Astrocyte (in vitro differentiated cells and primary cell): ENCODE measurements at regions not wholly inside any gene's neighbourhood (a gene's known extent, or its start where the extent isn't known, plus 50 kb on each side); places are given as distances from the start of the nearest gene placed in this dataset.

Source experiments
- DNase-seq: peaks from one replicate; pipeline ENCODE4 v3.0.0-alpha.2; 2010; ENCODE audit warnings: low read depth
- FAIRE-seq: peaks from 2 replicates; lab custom pipeline; 2011; peaks lifted over from hg19 to GRCh38; lab: Jason Lieb, UNC
- H2AFZ ChIP-seq: 2 replicates; pipeline ENCODE4 v1.6.0; 2012; ENCODE audit warnings: low read depth, low read length, inconsistent platforms
- H3K27ac ChIP-seq: 2 replicates; pipeline ENCODE4 v1.5.1; 2011; ENCODE audit warnings: low read depth, low read length, inconsistent platforms
- H3K27me3 ChIP-seq: 2 replicates; pipeline ENCODE4 v1.6.0; 2011; ENCODE audit warnings: low read length, inconsistent platforms; ENCODE audit not compliant: insufficient read depth
- H3K36me3 ChIP-seq: 2 replicates; pipeline ENCODE4 v1.5.1; 2011; ENCODE audit warnings: low read length, inconsistent platforms; ENCODE audit not compliant: insufficient read depth
- H3K4me1 ChIP-seq: 2 replicates; pipeline ENCODE4 v1.5.1; 2011; ENCODE audit warnings: low read length, inconsistent platforms; ENCODE audit not compliant: insufficient read depth
- H3K4me2 ChIP-seq: 2 replicates; pipeline ENCODE4 v1.6.0; 2012; ENCODE audit warnings: low read length, inconsistent platforms
- H3K4me3 ChIP-seq: 2 replicates; pipeline ENCODE4 v1.5.1; 2011; ENCODE audit warnings: low read depth, mild to moderate bottlenecking, low read length, inconsistent platforms; ENCODE audit not compliant: insufficient read depth
- H3K79me2 ChIP-seq: 2 replicates; pipeline ENCODE4 v1.6.0; 2012; ENCODE audit warnings: mild to moderate bottlenecking, low read length, inconsistent platforms; ENCODE audit not compliant: insufficient read depth
- H3K9ac ChIP-seq: 2 replicates; pipeline ENCODE4 v1.6.0; 2012; ENCODE audit warnings: mild to moderate bottlenecking, low read length, inconsistent platforms
- H3K9me3 ChIP-seq: 2 replicates; pipeline ENCODE4 v1.5.1; 2012; ENCODE audit warnings: low read depth, mild to moderate bottlenecking, low read length, inconsistent platforms; ENCODE audit not compliant: insufficient read depth
- H4K20me1 ChIP-seq: 2 replicates; pipeline ENCODE4 v1.6.0; 2012; ENCODE audit warnings: low read length, inconsistent platforms; ENCODE audit not compliant: insufficient read depth
- H3K27ac Mint-ChIP-seq: one replicate; pipeline ENCODE4 v1.8.0; 2021; ENCODE audit warnings: mild to moderate bottlenecking, mixed read lengths; ENCODE audit not compliant: unreplicated experiment
- H3K27me3 Mint-ChIP-seq: one replicate; pipeline ENCODE4 v1.8.0; 2021; ENCODE audit warnings: low read depth, mixed read lengths; ENCODE audit not compliant: unreplicated experiment
- H3K36me3 Mint-ChIP-seq: one replicate; pipeline ENCODE4 v1.8.0; 2021; ENCODE audit warnings: low read depth, mixed read lengths; ENCODE audit not compliant: unreplicated experiment
- H3K4me1 Mint-ChIP-seq: one replicate; pipeline ENCODE4 v1.8.0; 2021; ENCODE audit warnings: low read depth, mixed read lengths; ENCODE audit not compliant: unreplicated experiment
- H3K4me3 Mint-ChIP-seq: one replicate; pipeline ENCODE4 v1.8.0; 2021; ENCODE audit warnings: mild to moderate bottlenecking, moderate library complexity, mixed read lengths; ENCODE audit not compliant: unreplicated experiment
- H3K9me3 Mint-ChIP-seq: one replicate; pipeline ENCODE4 v1.8.0; 2021; ENCODE audit warnings: mild to moderate bottlenecking, mixed read lengths; ENCODE audit not compliant: unreplicated experiment
- CTCF ChIP-seq: IDR thresholded peaks from 2 replicates; pipeline ENCODE4 v1.5.1; 2011; ENCODE audit warnings: low read depth, mild to moderate bottlenecking, inconsistent platforms, low read length, moderate library complexity; ENCODE audit not compliant: insufficient read depth
- EZH2 ChIP-seq: IDR thresholded peaks from 2 replicates; pipeline ENCODE4 v1.6.1; 2012; ENCODE audit warnings: mild to moderate bottlenecking, low read length, inconsistent platforms; ENCODE audit not compliant: insufficient read depth

DNA sequence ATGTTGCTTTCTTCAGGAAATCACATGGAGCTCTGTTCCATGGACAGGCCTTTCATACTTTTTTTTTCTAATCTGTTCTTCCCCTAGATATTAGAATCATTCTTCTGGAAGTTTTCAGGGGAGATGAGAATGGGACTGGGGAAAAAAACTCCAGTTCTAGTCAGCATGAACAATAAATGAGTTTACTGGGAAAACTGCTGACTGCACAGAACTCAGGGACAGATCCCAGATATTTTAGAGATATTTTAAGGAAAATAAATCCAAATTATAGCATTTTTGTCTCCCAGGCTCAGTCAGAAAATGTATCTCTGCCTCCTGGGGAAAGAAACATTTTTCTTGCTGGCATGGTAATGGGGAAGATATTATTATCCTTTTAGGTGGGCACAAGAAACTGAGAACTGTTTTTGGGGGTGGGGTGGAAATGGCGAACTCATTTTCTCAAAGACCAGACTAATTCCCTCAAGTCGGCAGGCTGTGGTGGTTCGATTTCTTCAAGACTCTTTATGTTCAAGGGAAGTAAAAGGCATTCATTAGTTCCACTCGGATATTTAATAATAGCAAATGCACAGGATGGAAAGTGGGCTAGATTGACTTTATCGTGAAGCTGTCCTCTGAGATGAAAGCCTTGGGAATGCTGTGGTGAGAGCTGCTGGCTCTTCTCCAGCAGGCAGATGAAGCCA lies 157.5 kb downstream of the ADRA2A start:
- H3K27me3 ChIP-seq: no peaks in the 10 kb centered on the region
- DNase-seq (no peak), FAIRE-seq (no peak)
- Mint-ChIP-seq H3K27ac (no peak overlapping the region), H3K36me3 (no peaks in the 10 kb centered on the region), H3K9me3 (peaks cover 3% of the 10 kb centered on the region), H3K4me3 (no peak overlapping the region), H3K27me3 (peaks cover 12% of the 10 kb centered on the region), H3K4me1 (no peaks in the 10 kb centered on the region)
- H3K27ac ChIP-seq: no peak overlapping the region
- no peaks in the 10 kb centered on the region for H3K36me3 ChIP-seq
- no peaks in the 10 kb centered on the region for H3K79me2 ChIP-seq
- H3K4me3 ChIP-seq: no peak overlapping the region
- no peak overlapping the region for H3K9ac ChIP-seq
- H3K9me3 ChIP-seq: no peaks in the 10 kb centered on the region
- no peak overlapping the region for H2AFZ ChIP-seq
- no peak for TF ChIP-seq CTCF
- no peak for TF ChIP-seq EZH2
- H4K20me1 ChIP-seq: no peaks in the 10 kb centered on the region
- H3K4me1 ChIP-seq: no peaks in the 10 kb centered on the region
- no peak overlapping the region for H3K4me2 ChIP-seq

DNA sequence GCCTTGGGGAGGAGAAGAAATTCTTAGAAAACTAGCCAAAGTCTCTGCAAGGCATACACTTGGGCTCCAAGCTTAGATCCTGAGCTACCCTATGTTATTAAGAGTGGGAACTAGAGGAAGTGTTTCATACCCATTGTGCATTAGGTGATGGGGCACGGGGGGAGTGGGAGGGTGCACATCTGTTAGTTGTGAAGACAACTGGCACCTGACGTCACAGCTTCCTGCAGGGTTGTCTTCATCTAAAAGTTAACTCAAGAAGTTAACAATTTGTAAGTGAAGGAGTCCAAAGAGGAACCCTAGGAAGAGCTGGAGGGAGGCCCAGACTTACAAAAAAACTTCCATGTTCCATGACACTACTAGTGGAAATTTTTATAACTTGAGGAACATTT lies 158.1 kb downstream of the ADRA2A start:
- FAIRE-seq (no peak), DNase-seq (no peak)
- Mint-ChIP-seq H3K36me3 (no peaks in the 10 kb centered on the region), H3K4me3 (no peak overlapping the region), H3K27ac (no peak overlapping the region), H3K9me3 (peaks cover 3% of the 10 kb centered on the region), H3K4me1 (no peaks in the 10 kb centered on the region), H3K27me3 (peaks cover 12% of the 10 kb centered on the region)
- no peaks in the 10 kb centered on the region for H3K36me3 ChIP-seq
- no peak overlapping the region for H3K9ac ChIP-seq
- H3K4me1 ChIP-seq: no peaks in the 10 kb centered on the region
- no peak overlapping the region for H3K27ac ChIP-seq
- H3K9me3 ChIP-seq: no peaks in the 10 kb centered on the region
- TF ChIP-seq EZH2: no peak
- no peak overlapping the region for H3K4me2 ChIP-seq
- H3K79me2 ChIP-seq: no peaks in the 10 kb centered on the region
- H2AFZ ChIP-seq: no peak overlapping the region
- H3K4me3 ChIP-seq: no peak overlapping the region
- no peaks in the 10 kb centered on the region for H3K27me3 ChIP-seq
- H4K20me1 ChIP-seq: no peaks in the 10 kb centered on the region

DNA sequence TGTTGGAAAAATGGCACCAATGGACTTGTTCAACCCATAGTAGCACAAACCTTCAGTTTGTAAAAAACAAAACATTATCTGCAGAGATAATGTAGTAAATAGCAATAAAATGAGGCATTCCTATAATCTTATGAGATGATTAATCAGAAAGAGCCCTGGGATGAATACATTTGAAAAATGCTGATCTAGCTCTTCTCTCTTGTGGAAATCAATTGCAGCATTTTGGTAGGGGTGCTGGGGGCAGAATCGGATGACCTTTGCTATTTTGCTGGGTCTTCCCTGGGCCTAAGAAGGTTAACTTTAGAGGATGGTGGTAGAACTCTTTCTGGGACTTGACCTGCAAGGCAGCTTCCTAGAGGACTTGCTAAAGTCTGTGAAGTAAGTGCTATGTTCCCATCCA lies 163.5 kb downstream of the ADRA2A start:
- no peaks in the 10 kb centered on the region for H4K20me1 ChIP-seq
- H3K4me3 Mint-ChIP-seq: no peak overlapping the region

More for the DNA sequence above, 163.5 kb downstream of the ADRA2A start:
- Histone ChIP-seq H3K4me2 (no peak overlapping the region), H3K27ac (no peak overlapping the region), H3K4me1 (no peaks in the 10 kb centered on the region), H3K9me3 (no peaks in the 10 kb centered on the region), H3K4me3 (no peak overlapping the region), H3K27me3 (no peaks in the 10 kb centered on the region), H3K36me3 (no peaks in the 10 kb centered on the region), H2AFZ (no peak overlapping the region), H3K79me2 (no peaks in the 10 kb centered on the region), H3K9ac (no peak overlapping the region)
- DNase-seq: no peak
- H3K36me3 Mint-ChIP-seq: no peaks in the 10 kb centered on the region
- H3K4me1 Mint-ChIP-seq: no peaks in the 10 kb centered on the region
- FAIRE-seq: no peak
- H3K9me3 Mint-ChIP-seq: no peaks in the 10 kb centered on the region
- H3K27me3 Mint-ChIP-seq: peaks cover 2% of the 10 kb centered on the region
- TF ChIP-seq CTCF: no peak
- TF ChIP-seq EZH2: no peak
- H3K27ac Mint-ChIP-seq: no peak overlapping the region
